ENCODE measurements at regions not wholly inside any gene's neighbourhood (a gene's known extent, or its start where the extent isn't known, plus 50 kb on each side); places are given as distances from the start of the nearest gene placed in this dataset.

GRCh38 chrX:23127586-23127985 is 127.8 kb downstream of the DDX53 start:
- TF ChIP-seq POLR2A (IDR thresholded peaks at IDR 0.05; ENCODE audit: low read depth, low read length) = no peak
- TF ChIP-seq POLR2AphosphoS5 (IDR thresholded peaks at IDR 0.05; ENCODE audit: low read depth, low read length) = no peak
- TF ChIP-seq TAF1 (IDR thresholded peaks at IDR 0.05; ENCODE audit: borderline replicate concordance, low read depth, low read length) = no peak
